NCI-H226 (cell line): ENCODE measurements at regions not wholly inside any gene's neighbourhood (a gene's known extent, or its start where the extent isn't known, plus 50 kb on each side); places are given as distances from the start of the nearest gene placed in this dataset.

ENCODE experiments used
- DNase-seq: peaks from one replicate; pipeline ENCODE4 v3.0.0-alpha.2; 2015

GRCh38 chr6:92364948-92365541, 1054.3 kb downstream of the EPHA7 start:
- no peak for DNase-seq

GRCh38 chr6:92363111-92363510, 1056.2 kb downstream of the EPHA7 start:
- DNase-seq, result no peak

GRCh38 chr6:92362404-92362803, 1057.0 kb downstream of the EPHA7 start:
- DNase-seq, result no peak

- no peak for DNase-seq
Measured at GRCh38 chr6:92361990-92362389, 1057.4 kb downstream of the EPHA7 start.

GRCh38 chr6:92354270-92354829, 1065.0 kb downstream of the EPHA7 start:
- no peak for DNase-seq

- peak; percentile 12 for DNase-seq
Measured at GRCh38 chr6:92352130-92352529, 1067.2 kb downstream of the EPHA7 start.

- DNase-seq, result no peak
Measured at GRCh38 chr6:92341201-92341600, 1078.2 kb downstream of the EPHA7 start.

- DNase-seq, result no peak
Measured at GRCh38 chr6:92339936-92340640, 1079.3 kb downstream of the EPHA7 start.

GRCh38 chr6:92337571-92337970, 1081.8 kb downstream of the EPHA7 start:
- no peak for DNase-seq

- no peak for DNase-seq
Measured at GRCh38 chr6:92329208-92329847, 1090.0 kb downstream of the EPHA7 start.

- no peak for DNase-seq
Measured at GRCh38 chr6:92315312-92315711, 1104.0 kb downstream of the EPHA7 start.

- DNase-seq, result no peak
Measured at GRCh38 chr6:92297101-92297500, 1122.3 kb downstream of the EPHA7 start.

GRCh38 chr6:92292067-92292466, 1127.3 kb downstream of the EPHA7 start:
- no peak for DNase-seq

- peak; percentile 3 for DNase-seq
Measured at GRCh38 chr6:92289831-92290230, 1129.5 kb downstream of the EPHA7 start.

GRCh38 chr6:92281571-92282076, 1137.7 kb downstream of the EPHA7 start:
- no peak for DNase-seq

GRCh38 chr6:92275150-92275549, 1144.2 kb downstream of the EPHA7 start:
- DNase-seq, result no peak

- DNase-seq, result no peak
Measured at GRCh38 chr6:92274588-92274987, 1144.8 kb downstream of the EPHA7 start.

- DNase-seq, result no peak
Measured at GRCh38 chr6:92273694-92274093, 1145.7 kb downstream of the EPHA7 start.

GRCh38 chr6:92271091-92271490, 1148.3 kb downstream of the EPHA7 start:
- no peak for DNase-seq

GRCh38 chr6:92270365-92270764, 1149.0 kb downstream of the EPHA7 start:
- DNase-seq, result no peak

GRCh38 chr6:92267335-92267734, 1152.0 kb downstream of the EPHA7 start:
- DNase-seq, result no peak

- DNase-seq, result no peak
Measured at GRCh38 chr6:92263864-92264263, 1155.5 kb downstream of the EPHA7 start.

GRCh38 chr6:92259171-92259570, 1160.2 kb downstream of the EPHA7 start:
- DNase-seq, result no peak

GRCh38 chr6:92243315-92243714, 1176.0 kb downstream of the EPHA7 start:
- DNase-seq, result no peak
